Vagina (tissue), 2 donors: ENCODE measurements at regions not wholly inside any gene's neighbourhood (a gene's known extent, or its start where the extent isn't known, plus 50 kb on each side); places are given as distances from the start of the nearest gene placed in this dataset.

Experiments used
- POLR2A ChIP-seq, 2 donors: fragments of 450-650 bp; IDR thresholded peaks; one replicate each; pipeline ENCODE4 v1.6.1; 2017; ENCODE audit warnings: antibody characterized with exemption in 2 of 2, mild to moderate bottlenecking in 2 of 2, moderate library complexity in 2 of 2
- POLR2AphosphoS5 ChIP-seq, 2 donors: sonication (generic); formaldehyde crosslinking; IDR thresholded peaks; one replicate each; pipeline ENCODE4 v1.9.0; 2017; ENCODE audit warnings: antibody characterized with exemption in 2 of 2, mild to moderate bottlenecking in 2 of 2, low read depth in 1 of 2; ENCODE audit not compliant: insufficient read depth in 1 of 2
- TF ChIP-seq, protein P1 (sequence below), 3 experiments: fragments of 450-650 bp in 2 of 3; fragments of 200-600 bp in 1 of 3; sonication (generic) in 1 of 3; IDR thresholded peaks; one replicate each; pipeline ENCODE4 v1.5.1; 2017 to 2019; ENCODE audit warnings: antibody characterized with exemption in 3 of 3, mild to moderate bottlenecking in 2 of 3, moderate library complexity in 2 of 3

DNA sequence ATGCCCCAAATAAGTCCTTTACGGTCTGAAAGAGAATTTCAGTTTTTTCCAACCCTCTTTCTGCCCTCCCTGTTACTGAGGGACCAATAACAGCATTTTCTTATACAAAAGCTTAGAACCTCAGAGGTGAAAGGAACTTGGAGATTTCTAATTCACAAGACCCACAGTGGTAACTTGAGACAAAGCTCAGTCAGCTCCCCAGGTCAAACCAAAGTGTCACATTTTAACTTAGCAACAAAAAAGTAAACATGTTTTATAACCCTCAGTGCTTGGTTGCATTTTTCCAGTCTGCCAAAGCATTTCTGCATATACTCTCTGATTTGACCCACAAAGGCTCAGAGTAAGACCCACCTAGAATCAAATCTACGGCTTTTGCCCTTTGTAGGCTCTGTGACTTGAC lies 415.2 kb downstream of the VRK1 start:
- TF ChIP-seq, protein P1, sequence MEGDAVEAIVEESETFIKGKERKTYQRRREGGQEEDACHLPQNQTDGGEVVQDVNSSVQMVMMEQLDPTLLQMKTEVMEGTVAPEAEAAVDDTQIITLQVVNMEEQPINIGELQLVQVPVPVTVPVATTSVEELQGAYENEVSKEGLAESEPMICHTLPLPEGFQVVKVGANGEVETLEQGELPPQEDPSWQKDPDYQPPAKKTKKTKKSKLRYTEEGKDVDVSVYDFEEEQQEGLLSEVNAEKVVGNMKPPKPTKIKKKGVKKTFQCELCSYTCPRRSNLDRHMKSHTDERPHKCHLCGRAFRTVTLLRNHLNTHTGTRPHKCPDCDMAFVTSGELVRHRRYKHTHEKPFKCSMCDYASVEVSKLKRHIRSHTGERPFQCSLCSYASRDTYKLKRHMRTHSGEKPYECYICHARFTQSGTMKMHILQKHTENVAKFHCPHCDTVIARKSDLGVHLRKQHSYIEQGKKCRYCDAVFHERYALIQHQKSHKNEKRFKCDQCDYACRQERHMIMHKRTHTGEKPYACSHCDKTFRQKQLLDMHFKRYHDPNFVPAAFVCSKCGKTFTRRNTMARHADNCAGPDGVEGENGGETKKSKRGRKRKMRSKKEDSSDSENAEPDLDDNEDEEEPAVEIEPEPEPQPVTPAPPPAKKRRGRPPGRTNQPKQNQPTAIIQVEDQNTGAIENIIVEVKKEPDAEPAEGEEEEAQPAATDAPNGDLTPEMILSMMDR (IDR thresholded peaks at IDR 0.05) = no peak
- TF ChIP-seq POLR2A (IDR thresholded peaks at IDR 0.05) (no peak), POLR2AphosphoS5 (IDR thresholded peaks at IDR 0.05; ENCODE audit: insufficient read depth in 1 of 2, low read depth in 1 of 2) (no peak)
